ENCODE measurements at regions not wholly inside any gene's neighbourhood (a gene's known extent, or its start where the extent isn't known, plus 50 kb on each side); places are given as distances from the start of the nearest gene placed in this dataset.

GRCh38 chr4:128521156-128521555 lies 233.5 kb upstream of the PGRMC2 start:
- H3K4me3 Mint-ChIP-seq: no peak overlapping the region
- peaks cover 2 to 10% (median 6%) of the 10 kb centered on the region in 5 donors for H3K27me3 Mint-ChIP-seq
- H3K4me1 Mint-ChIP-seq: peaks cover 0 to 4% (median 0%) of the 10 kb centered on the region in 7 donors
- Histone ChIP-seq H3K4me3 (ENCODE audit: low read length) (no peak overlapping the region), H3K9me3 (ENCODE audit: control insufficient read depth in 2 of 3, low read length in 3 of 3) (no peaks in the 10 kb centered on the region), H3K27me3 (ENCODE audit: control insufficient read depth in 2 of 2, insufficient read depth in 2 of 2, low read length in 2 of 2) (no peaks in the 10 kb centered on the region), H3K4me1 (ENCODE audit: control insufficient read depth in 2 of 2, insufficient read depth in 2 of 2, low read length in 2 of 2) (no peaks in the 10 kb centered on the region), H3K36me3 (ENCODE audit: control insufficient read depth in 2 of 3, insufficient read depth in 3 of 3, low read length in 3 of 3) (no peaks in the 10 kb centered on the region), H3K27ac (ENCODE audit: low read depth, low read length) (no peak overlapping the region)
- no peak for DNase-seq
- ChIA-PET POLR2A (interaction anchor here (0.7 kb wide), 1 partner anchor 8 kb away, joined by 3 read pairs; no protein-coding TSS in a partner anchor), CTCF (interaction anchor here (0.7 kb wide), 1 partner anchor 15 kb away, joined by 3 read pairs; no protein-coding TSS in a partner anchor)
- H3K27ac Mint-ChIP-seq: no peak overlapping the region
- peaks cover 0 to 13% (median 0%) of the 10 kb centered on the region in 5 donors for H3K36me3 Mint-ChIP-seq
- peaks cover 0 to 2% (median 0%) of the 10 kb centered on the region in 11 donors for H3K9me3 Mint-ChIP-seq
- intact Hi-C loops (cut with micrococcal nuclease): no loop called here
- ATAC-seq: no peak

- H3K27ac ChIP-seq (ENCODE audit: low read depth, low read length): no peak overlapping the region
- intact Hi-C loops (cut with micrococcal nuclease): no loop called here
- peaks cover 0 to 5% (median 0%) of the 10 kb centered on the region in 11 donors for H3K9me3 Mint-ChIP-seq
- H3K36me3 Mint-ChIP-seq: peaks cover 0 to 13% (median 0%) of the 10 kb centered on the region in 5 donors
- ATAC-seq (no peak), DNase-seq (no peak)
- no peaks in the 10 kb centered on the region for H3K36me3 ChIP-seq (ENCODE audit: control insufficient read depth in 2 of 3, insufficient read depth in 3 of 3, low read length in 3 of 3)
- H3K9me3 ChIP-seq (ENCODE audit: control insufficient read depth in 2 of 3, low read length in 3 of 3): no peaks in the 10 kb centered on the region
- POLR2A ChIA-PET: no interaction called here
- no peaks in the 10 kb centered on the region for H3K27me3 ChIP-seq (ENCODE audit: control insufficient read depth in 2 of 2, insufficient read depth in 2 of 2, low read length in 2 of 2)
- no peaks in the 10 kb centered on the region for H3K4me1 ChIP-seq (ENCODE audit: control insufficient read depth in 2 of 2, insufficient read depth in 2 of 2, low read length in 2 of 2)
- H3K4me3 ChIP-seq (ENCODE audit: low read length): no peak overlapping the region
- H3K27me3 Mint-ChIP-seq: peaks cover 2 to 10% (median 4%) of the 10 kb centered on the region in 5 donors
- CTCF ChIA-PET: interaction anchor here (0.6 kb wide), 2 partner anchors 34 to 327 kb away, joined by 3 to 4 read pairs; no protein-coding TSS in a partner anchor
- H3K4me1 Mint-ChIP-seq: peaks cover 0 to 6% (median 4%) of the 10 kb centered on the region in 7 donors
- H3K27ac Mint-ChIP-seq: peak overlapping the region in 1 of 9 donors; percentile 28
- H3K4me3 Mint-ChIP-seq: no peak overlapping the region
These were observed 231.7 kb upstream of the PGRMC2 start for GRCh38 chr4:128519163-128519830.

GRCh38 chr4:128517739-128518510 lies 230.3 kb upstream of the PGRMC2 start:
- no peaks in the 10 kb centered on the region for H3K27me3 ChIP-seq (ENCODE audit: control insufficient read depth in 2 of 2, insufficient read depth in 2 of 2, low read length in 2 of 2)
- ATAC-seq: peak; percentile 57
- Mint-ChIP-seq H3K9me3 (peaks cover 0 to 5% (median 0%) of the 10 kb centered on the region in 11 donors), H3K4me1 (peaks cover 9 to 20% (median 15%) of the 10 kb centered on the region in 7 donors), H3K27me3 (peaks cover 0 to 7% (median 3%) of the 10 kb centered on the region in 5 donors), H3K36me3 (peaks cover 0 to 8% (median 0%) of the 10 kb centered on the region in 5 donors), H3K4me3 (no peak overlapping the region), H3K27ac (no peak overlapping the region)
- H3K36me3 ChIP-seq (ENCODE audit: control insufficient read depth in 2 of 3, insufficient read depth in 3 of 3, low read length in 3 of 3): no peaks in the 10 kb centered on the region
- H3K4me1 ChIP-seq (ENCODE audit: control insufficient read depth in 2 of 2, insufficient read depth in 2 of 2, low read length in 2 of 2): no peaks in the 10 kb centered on the region
- H3K4me3 ChIP-seq (ENCODE audit: low read length): no peak overlapping the region
- H3K9me3 ChIP-seq (ENCODE audit: control insufficient read depth in 2 of 3, low read length in 3 of 3): no peaks in the 10 kb centered on the region
- no peak overlapping the region for H3K27ac ChIP-seq (ENCODE audit: low read depth, low read length)
- DNase-seq: no peak
- POLR2A ChIA-PET: no interaction called here
- CTCF ChIA-PET: interaction anchor here (0.6 to 0.8 kb wide), 2 partner anchors 65 to 596 kb away, joined by 3 to 4 read pairs; no protein-coding TSS in a partner anchor
- intact Hi-C loops (cut with micrococcal nuclease): no loop called here

- ChIA-PET CTCF (interaction anchor here (0.8 kb wide), 1 partner anchor 64 kb away, joined by 3 read pairs; no protein-coding TSS in a partner anchor), POLR2A (no interaction called here)
- peaks cover 0 to 5% (median 0%) of the 10 kb centered on the region in 11 donors for H3K9me3 Mint-ChIP-seq
- peaks cover 9 to 24% (median 19%) of the 10 kb centered on the region in 7 donors for H3K4me1 Mint-ChIP-seq
- peaks cover 0 to 8% (median 3%) of the 10 kb centered on the region in 5 donors for H3K36me3 Mint-ChIP-seq
- Histone ChIP-seq H3K36me3 (ENCODE audit: control insufficient read depth in 2 of 3, insufficient read depth in 3 of 3, low read length in 3 of 3) (no peaks in the 10 kb centered on the region), H3K4me1 (ENCODE audit: control insufficient read depth in 2 of 2, insufficient read depth in 2 of 2, low read length in 2 of 2) (no peaks in the 10 kb centered on the region), H3K9me3 (ENCODE audit: control insufficient read depth in 2 of 3, low read length in 3 of 3) (no peaks in the 10 kb centered on the region), H3K4me3 (ENCODE audit: low read length) (no peak overlapping the region), H3K27me3 (ENCODE audit: control insufficient read depth in 2 of 2, insufficient read depth in 2 of 2, low read length in 2 of 2) (no peaks in the 10 kb centered on the region), H3K27ac (ENCODE audit: low read depth, low read length) (no peak overlapping the region)
- H3K27me3 Mint-ChIP-seq: peaks cover 0 to 3% (median under 1%) of the 10 kb centered on the region in 5 donors
- DNase-seq (no peak), ATAC-seq (no peak)
- no peak overlapping the region for H3K4me3 Mint-ChIP-seq
- intact Hi-C loops (cut with micrococcal nuclease): no loop called here
- no peak overlapping the region for H3K27ac Mint-ChIP-seq
These were observed 229.6 kb upstream of the PGRMC2 start for GRCh38 chr4:128517096-128517738.

GRCh38 chr4:128516301-128516969 lies 228.8 kb upstream of the PGRMC2 start:
- H3K4me1 ChIP-seq (ENCODE audit: control insufficient read depth in 2 of 2, insufficient read depth in 2 of 2, low read length in 2 of 2): no peaks in the 10 kb centered on the region
- Mint-ChIP-seq H3K27me3 (no peaks in the 10 kb centered on the region), H3K9me3 (peaks cover 0 to 5% (median 0%) of the 10 kb centered on the region in 11 donors), H3K4me1 (peaks cover 9 to 24% (median 19%) of the 10 kb centered on the region in 7 donors), H3K4me3 (no peak overlapping the region), H3K36me3 (peaks cover 0 to 8% (median 0%) of the 10 kb centered on the region in 5 donors), H3K27ac (no peak overlapping the region)
- POLR2A ChIA-PET: no interaction called here
- no peaks in the 10 kb centered on the region for H3K27me3 ChIP-seq (ENCODE audit: control insufficient read depth in 2 of 2, insufficient read depth in 2 of 2, low read length in 2 of 2)
- no peaks in the 10 kb centered on the region for H3K9me3 ChIP-seq (ENCODE audit: control insufficient read depth in 2 of 3, low read length in 3 of 3)
- CTCF ChIA-PET: no interaction called here
- H3K4me3 ChIP-seq (ENCODE audit: low read length): no peak overlapping the region
- ATAC-seq (no peak), DNase-seq (no peak)
- intact Hi-C loops (cut with micrococcal nuclease): no loop called here
- no peak overlapping the region for H3K27ac ChIP-seq (ENCODE audit: low read depth, low read length)
- no peaks in the 10 kb centered on the region for H3K36me3 ChIP-seq (ENCODE audit: control insufficient read depth in 2 of 3, insufficient read depth in 3 of 3, low read length in 3 of 3)

Data from naive thymus-derived CD4-positive, alpha-beta T cell (primary cell).